SK-N-SH treated with all-trans-retinoic acid at 6 μM for 48 hours (cell line): ENCODE measurements at regions not wholly inside any gene's neighbourhood (a gene's known extent, or its start where the extent isn't known, plus 50 kb on each side); places are given as distances from the start of the nearest gene placed in this dataset.

Source experiments
- ARNTL ChIP-seq: fragments of 450-650 bp; formaldehyde crosslinking; IDR thresholded peaks from 2 replicates; pipeline ENCODE4 v1.5.0; 2020; ENCODE audit warnings: low read depth, mild to moderate bottlenecking, moderate library complexity, borderline replicate concordance
- CREB5 ChIP-seq: fragments of 250-450 bp; sonication (Bioruptor Pico); IDR thresholded peaks from 2 replicates; pipeline ENCODE4 v1.5.1; 2020; ENCODE audit warnings: low read depth, mild to moderate bottlenecking, moderate library complexity
- ESRRG ChIP-seq: fragments of 250-450 bp; sonication (Bioruptor Pico); IDR thresholded peaks from 2 replicates; pipeline ENCODE4 v1.6.1; 2021; ENCODE audit warnings: mild to moderate bottlenecking
- GLIS3 ChIP-seq: fragments of 250-450 bp; sonication (Bioruptor Pico); IDR thresholded peaks from 2 replicates; pipeline ENCODE4 v1.5.0; 2020; ENCODE audit warnings: mild to moderate bottlenecking, moderate library complexity
- POU6F1 ChIP-seq: fragments of 250-450 bp; sonication (Bioruptor Pico); IDR thresholded peaks from 2 replicates; pipeline ENCODE4 v1.8.0; 2021; ENCODE audit warnings: low read depth, mild to moderate bottlenecking, moderate library complexity, borderline replicate concordance
- RARB ChIP-seq: fragments of 250-450 bp; sonication (Bioruptor Pico); IDR thresholded peaks from 2 replicates; pipeline ENCODE4 v1.8.0; 2021; ENCODE audit warnings: mild to moderate bottlenecking, moderate library complexity
- SNAI2 ChIP-seq: fragments of 250-450 bp; sonication (Bioruptor Pico); IDR thresholded peaks from 2 replicates; pipeline ENCODE4 v1.5.0; 2020; ENCODE audit warnings: mild to moderate bottlenecking, moderate library complexity
- ZFP30 ChIP-seq: fragments of 450-650 bp; formaldehyde crosslinking; IDR thresholded peaks from 2 replicates; pipeline ENCODE4 v1.5.0; 2022; ENCODE audit warnings: mild to moderate bottlenecking, moderate library complexity
- ZNF70 ChIP-seq: fragments of 450-650 bp; formaldehyde crosslinking; IDR thresholded peaks from 2 replicates; pipeline ENCODE4 v1.5.0; 2020; ENCODE audit warnings: mild to moderate bottlenecking, moderate library complexity
- TF ChIP-seq, protein P1 (sequence below): fragments of 250-450 bp; sonication (Bioruptor Pico); IDR thresholded peaks from 2 replicates; pipeline ENCODE4 v1.8.0; 2020; ENCODE audit warnings: mild to moderate bottlenecking, moderate library complexity, borderline replicate concordance
- TF ChIP-seq, protein P2 (sequence below): fragments of 250-450 bp; sonication (Bioruptor Pico); IDR thresholded peaks from 2 replicates; pipeline ENCODE4 v1.5.0; 2020; ENCODE audit warnings: mild to moderate bottlenecking, moderate library complexity

DNA sequence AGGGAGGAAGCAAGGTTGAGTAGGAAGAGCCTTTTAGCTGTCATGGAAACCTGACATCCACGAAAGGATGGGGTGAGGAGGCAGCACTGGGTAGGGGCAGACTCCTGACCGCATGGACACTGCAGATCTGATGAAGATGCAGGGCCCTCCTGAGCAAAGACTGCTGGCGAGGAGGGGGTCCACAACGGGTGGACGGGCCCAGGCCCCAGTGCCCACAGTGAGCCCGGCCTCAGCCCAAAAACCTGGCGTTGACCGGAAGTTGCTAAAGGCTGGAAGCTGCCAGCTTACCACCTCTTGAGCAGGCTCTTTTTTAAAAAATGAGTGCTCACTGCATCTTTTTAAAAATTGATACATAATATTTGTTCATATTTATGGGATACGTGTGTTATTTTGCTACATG, 247.3 kb downstream of the SH3BP4 start:
- TF ChIP-seq SNAI2: no peak
- no peak for TF ChIP-seq ZFP30
- no peak for TF ChIP-seq CREB5 (CRISPR knock-in tag)
- TF ChIP-seq RARB (CRISPR knock-in tag): no peak
- no peak for TF ChIP-seq POU6F1 (CRISPR knock-in tag)
- TF ChIP-seq ESRRG (CRISPR knock-in tag): no peak
- TF ChIP-seq, protein P1, sequence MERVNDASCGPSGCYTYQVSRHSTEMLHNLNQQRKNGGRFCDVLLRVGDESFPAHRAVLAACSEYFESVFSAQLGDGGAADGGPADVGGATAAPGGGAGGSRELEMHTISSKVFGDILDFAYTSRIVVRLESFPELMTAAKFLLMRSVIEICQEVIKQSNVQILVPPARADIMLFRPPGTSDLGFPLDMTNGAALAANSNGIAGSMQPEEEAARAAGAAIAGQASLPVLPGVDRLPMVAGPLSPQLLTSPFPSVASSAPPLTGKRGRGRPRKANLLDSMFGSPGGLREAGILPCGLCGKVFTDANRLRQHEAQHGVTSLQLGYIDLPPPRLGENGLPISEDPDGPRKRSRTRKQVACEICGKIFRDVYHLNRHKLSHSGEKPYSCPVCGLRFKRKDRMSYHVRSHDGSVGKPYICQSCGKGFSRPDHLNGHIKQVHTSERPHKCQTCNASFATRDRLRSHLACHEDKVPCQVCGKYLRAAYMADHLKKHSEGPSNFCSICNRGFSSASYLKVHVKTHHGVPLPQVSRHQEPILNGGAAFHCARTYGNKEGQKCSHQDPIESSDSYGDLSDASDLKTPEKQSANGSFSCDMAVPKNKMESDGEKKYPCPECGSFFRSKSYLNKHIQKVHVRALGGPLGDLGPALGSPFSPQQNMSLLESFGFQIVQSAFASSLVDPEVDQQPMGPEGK (CRISPR knock-in tag): no peak
- TF ChIP-seq ZNF70 (CRISPR knock-in tag): no peak
- TF ChIP-seq GLIS3 (CRISPR knock-in tag): no peak
- TF ChIP-seq ARNTL (CRISPR knock-in tag): no peak
- TF ChIP-seq, protein P2, sequence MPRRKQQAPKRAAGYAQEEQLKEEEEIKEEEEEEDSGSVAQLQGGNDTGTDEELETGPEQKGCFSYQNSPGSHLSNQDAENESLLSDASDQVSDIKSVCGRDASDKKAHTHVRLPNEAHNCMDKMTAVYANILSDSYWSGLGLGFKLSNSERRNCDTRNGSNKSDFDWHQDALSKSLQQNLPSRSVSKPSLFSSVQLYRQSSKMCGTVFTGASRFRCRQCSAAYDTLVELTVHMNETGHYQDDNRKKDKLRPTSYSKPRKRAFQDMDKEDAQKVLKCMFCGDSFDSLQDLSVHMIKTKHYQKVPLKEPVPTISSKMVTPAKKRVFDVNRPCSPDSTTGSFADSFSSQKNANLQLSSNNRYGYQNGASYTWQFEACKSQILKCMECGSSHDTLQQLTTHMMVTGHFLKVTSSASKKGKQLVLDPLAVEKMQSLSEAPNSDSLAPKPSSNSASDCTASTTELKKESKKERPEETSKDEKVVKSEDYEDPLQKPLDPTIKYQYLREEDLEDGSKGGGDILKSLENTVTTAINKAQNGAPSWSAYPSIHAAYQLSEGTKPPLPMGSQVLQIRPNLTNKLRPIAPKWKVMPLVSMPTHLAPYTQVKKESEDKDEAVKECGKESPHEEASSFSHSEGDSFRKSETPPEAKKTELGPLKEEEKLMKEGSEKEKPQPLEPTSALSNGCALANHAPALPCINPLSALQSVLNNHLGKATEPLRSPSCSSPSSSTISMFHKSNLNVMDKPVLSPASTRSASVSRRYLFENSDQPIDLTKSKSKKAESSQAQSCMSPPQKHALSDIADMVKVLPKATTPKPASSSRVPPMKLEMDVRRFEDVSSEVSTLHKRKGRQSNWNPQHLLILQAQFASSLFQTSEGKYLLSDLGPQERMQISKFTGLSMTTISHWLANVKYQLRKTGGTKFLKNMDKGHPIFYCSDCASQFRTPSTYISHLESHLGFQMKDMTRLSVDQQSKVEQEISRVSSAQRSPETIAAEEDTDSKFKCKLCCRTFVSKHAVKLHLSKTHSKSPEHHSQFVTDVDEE (CRISPR knock-in tag): no peak
